ENCODE measurements at regions not wholly inside any gene's neighbourhood (a gene's known extent, or its start where the extent isn't known, plus 50 kb on each side); places are given as distances from the start of the nearest gene placed in this dataset.

- ATAC-seq = no peak
These were observed 153.8 kb upstream of the TACR1 start for GRCh38 chr2:75353131-75353530.

More at GRCh38 chr2:75353131-75353530, 153.8 kb upstream of the TACR1 start:
- Histone ChIP-seq H3K27ac (ENCODE audit: low read depth) (no peak overlapping the region), H3K4me2 (no peak overlapping the region), H3K9me2 (ENCODE audit: insufficient read depth) (no peaks in the 10 kb centered on the region), H4K20me1 (replicated peaks; ENCODE audit: insufficient read depth) (no peaks in the 10 kb centered on the region), H3F3A (replicated peaks; ENCODE audit: low read depth) (no peaks in the 10 kb centered on the region), H3K4me3 (no peak overlapping the region), H3K27me3 (ENCODE audit: insufficient read depth) (no peaks in the 10 kb centered on the region), H2AFZ (no peak overlapping the region), H3K79me2 (replicated peaks; ENCODE audit: insufficient read depth) (no peaks in the 10 kb centered on the region), H3K36me3 (ENCODE audit: insufficient read depth) (no peaks in the 10 kb centered on the region), H3K4me1 (ENCODE audit: insufficient read depth) (no peaks in the 10 kb centered on the region)
- TF ChIP-seq ETS1 (IDR thresholded peaks at IDR 0.05) = no peak
- no peak for TF ChIP-seq REST (IDR thresholded peaks at IDR 0.05; ENCODE audit: unreplicated experiment)
- no peak for TF ChIP-seq NANOG (IDR thresholded peaks at IDR 0.05; ENCODE audit: borderline replicate concordance)
- TF ChIP-seq ZNF114 (CRISPR knock-in tag; IDR thresholded peaks at IDR 0.05) = no peak
- TF ChIP-seq EZH2 (IDR thresholded peaks at IDR 0.05; ENCODE audit: low read depth, unreplicated experiment) = no peak
- TF ChIP-seq ZNF462 (CRISPR knock-in tag; IDR thresholded peaks at IDR 0.05) = no peak
- no peak for TF ChIP-seq EZH2phosphoT487 (IDR thresholded peaks at IDR 0.05; ENCODE audit: unreplicated experiment)
- no peak for TF ChIP-seq STAT1 (IDR thresholded peaks at IDR 0.05; ENCODE audit: unreplicated experiment)
- TF ChIP-seq JUNB (IDR thresholded peaks at IDR 0.05; ENCODE audit: unreplicated experiment) = no peak
- no peak for TF ChIP-seq CREB1 (CRISPR knock-in tag; IDR thresholded peaks at IDR 0.05; ENCODE audit: low read depth)
- TF ChIP-seq ZNF331 (CRISPR knock-in tag; IDR thresholded peaks at IDR 0.05; ENCODE audit: low read depth) = no peak
- no peak for TF ChIP-seq CTCF (conservative IDR thresholded peaks at IDR 0.05; ENCODE audit: low read depth in 2 of 2)
- no peak for TF ChIP-seq POLR2AphosphoS5 (IDR thresholded peaks at IDR 0.05; ENCODE audit: low read depth)
- Mint-ChIP-seq H3K9me3 (peaks cover 7% of the 10 kb centered on the region; the same call in 2 of the 3 replicates), H3K4me1 (peaks cover 10% of the 10 kb centered on the region), H3K27ac (no peak overlapping the region), H3K4me3 (no peak overlapping the region), H3K36me3 (ENCODE audit: low read depth) (peaks cover 4% of the 10 kb centered on the region; the same call in 2 of the 3 replicates), H3K27me3 (ENCODE audit: insufficient read depth, low read depth, poor library complexity) (peaks cover 1% of the 10 kb centered on the region)
- no peak for DNase-seq (ENCODE audit: low spot score)

Data from GM23338 (cell line).